ENCODE measurements at regions not wholly inside any gene's neighbourhood (a gene's known extent, or its start where the extent isn't known, plus 50 kb on each side); places are given as distances from the start of the nearest gene placed in this dataset.

GRCh38 chr6:113796038-113796437 lies 61.1 kb upstream of the MARCKS start:
- Mint-ChIP-seq H3K4me3 (no peak overlapping the region), H3K36me3 (ENCODE audit: low read depth) (no peaks in the 10 kb centered on the region), H3K27ac (no peak overlapping the region), H3K27me3 (ENCODE audit: low read depth, poor library complexity) (peaks cover 6% of the 10 kb centered on the region), H3K4me1 (no peaks in the 10 kb centered on the region), H3K9me3 (no peaks in the 10 kb centered on the region)
- no peak for TF ChIP-seq CTCF (IDR thresholded peaks at IDR 0.05)
- no peak for DNase-seq

DNA sequence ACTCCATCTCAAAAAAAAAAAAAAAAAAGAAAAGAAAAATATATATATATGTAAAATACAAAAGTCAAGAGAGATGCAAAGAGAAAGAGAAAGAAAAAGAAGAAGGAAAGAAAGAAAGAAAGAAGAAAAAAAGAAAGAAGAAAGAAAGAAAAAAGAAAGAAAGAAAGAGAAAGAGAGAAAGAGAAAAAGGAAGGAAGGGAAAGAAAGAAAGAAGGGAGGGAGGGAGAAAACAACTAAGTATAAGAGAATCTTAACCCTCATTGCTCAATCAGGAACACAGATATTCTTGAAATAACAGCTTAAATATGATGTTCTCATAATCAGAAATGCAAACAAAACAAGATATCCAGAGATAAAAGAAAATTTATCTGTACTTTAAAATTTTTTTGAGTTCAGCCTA lies 54.4 kb upstream of the MARCKS start:
- no peaks in the 10 kb centered on the region for H3K36me3 Mint-ChIP-seq (ENCODE audit: low read depth)
- peaks cover 10% of the 10 kb centered on the region for H3K27me3 Mint-ChIP-seq (ENCODE audit: low read depth, poor library complexity)
- peaks cover 11% of the 10 kb centered on the region for H3K4me1 Mint-ChIP-seq
- no peaks in the 10 kb centered on the region for H3K9me3 Mint-ChIP-seq
- DNase-seq = no peak
- H3K27ac Mint-ChIP-seq = no peak overlapping the region
- H3K4me3 Mint-ChIP-seq = no peak overlapping the region
- no peak for TF ChIP-seq CTCF (IDR thresholded peaks at IDR 0.05)

- Mint-ChIP-seq H3K27ac (no peak overlapping the region), H3K36me3 (ENCODE audit: low read depth) (no peaks in the 10 kb centered on the region), H3K9me3 (no peaks in the 10 kb centered on the region), H3K4me1 (peaks cover 11% of the 10 kb centered on the region), H3K4me3 (no peak overlapping the region), H3K27me3 (ENCODE audit: low read depth, poor library complexity) (peaks cover 7% of the 10 kb centered on the region)
- no peak for DNase-seq
- no peak for TF ChIP-seq CTCF (IDR thresholded peaks at IDR 0.05)
These were observed 51.9 kb upstream of the MARCKS start for GRCh38 chr6:113805173-113805790.

- H3K9me3 Mint-ChIP-seq = no peaks in the 10 kb centered on the region
- H3K27ac Mint-ChIP-seq = no peak overlapping the region
- H3K36me3 Mint-ChIP-seq (ENCODE audit: low read depth) = no peaks in the 10 kb centered on the region
- H3K4me3 Mint-ChIP-seq = no peak overlapping the region
- TF ChIP-seq CTCF (IDR thresholded peaks at IDR 0.05) = no peak
- peaks cover 7% of the 10 kb centered on the region for H3K27me3 Mint-ChIP-seq (ENCODE audit: low read depth, poor library complexity)
- peaks cover 11% of the 10 kb centered on the region for H3K4me1 Mint-ChIP-seq
- no peak for DNase-seq
These were observed 51.2 kb upstream of the MARCKS start for GRCh38 chr6:113805811-113806495.

All from nephron progenitor cell (in vitro differentiated cells).